ENCODE measurements at regions not wholly inside any gene's neighbourhood (a gene's known extent, or its start where the extent isn't known, plus 50 kb on each side); places are given as distances from the start of the nearest gene placed in this dataset.

DNA sequence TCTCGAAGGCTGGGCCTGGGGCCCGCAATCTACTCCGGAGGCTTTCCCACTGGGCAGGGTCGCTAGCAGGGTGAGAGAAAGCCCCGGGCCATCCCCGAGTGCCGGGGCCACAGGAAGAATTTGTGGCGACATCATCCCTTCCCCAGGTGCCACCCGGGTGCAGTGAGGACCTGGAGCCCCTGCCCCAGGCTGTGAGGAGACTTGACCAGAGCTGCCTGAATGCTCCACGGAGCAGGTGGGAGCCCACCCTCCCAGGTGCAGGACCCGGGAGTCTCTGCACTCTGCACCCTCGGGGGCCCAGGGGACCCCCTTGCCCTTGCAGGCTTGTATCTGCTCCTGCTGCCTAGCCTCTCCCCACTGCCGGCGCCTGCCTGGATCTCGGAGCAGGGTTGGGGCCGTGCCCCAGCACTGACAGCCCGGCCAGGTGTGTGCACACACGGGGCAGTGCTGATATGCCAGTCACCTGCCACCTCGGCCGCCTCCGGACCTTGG, 67.5 kb upstream of the RGS7 start:
- no peaks in the 10 kb centered on the region for H3K36me3 Mint-ChIP-seq (ENCODE audit: insufficient read depth, unreplicated experiment)
- peak overlapping the region; percentile 57 for H3K4me3 Mint-ChIP-seq (ENCODE audit: unreplicated experiment)
- Histone ChIP-seq H3K4me3 (ENCODE audit: low read depth, low read length) (peak overlapping the region; percentile 50), H3K36me3 (ENCODE audit: control insufficient read depth, insufficient read depth, low read length) (no peaks in the 10 kb centered on the region), H3K27me3 (replicated peaks; ENCODE audit: control insufficient read depth, insufficient read depth, low read length) (no peaks in the 10 kb centered on the region; the same call in 1 of the 2 replicates), H3K9me3 (peaks cover 4% of the 10 kb centered on the region; the same call in 1 of the 2 replicates), H3K4me1 (peaks cover 6% of the 10 kb centered on the region; the same call in 1 of the 2 replicates)
- intact Hi-C loops (cut with micrococcal nuclease; ENCODE audit: unreplicated experiment) = no loop called here
- DNase-seq = no peak
- H3K4me1 Mint-ChIP-seq (ENCODE audit: low read depth, unreplicated experiment) = peaks cover 10% of the 10 kb centered on the region
- CTCF ChIA-PET = no interaction called here
- H3K27ac Mint-ChIP-seq (ENCODE audit: unreplicated experiment) = no peak overlapping the region
- TF ChIP-seq, protein P1, sequence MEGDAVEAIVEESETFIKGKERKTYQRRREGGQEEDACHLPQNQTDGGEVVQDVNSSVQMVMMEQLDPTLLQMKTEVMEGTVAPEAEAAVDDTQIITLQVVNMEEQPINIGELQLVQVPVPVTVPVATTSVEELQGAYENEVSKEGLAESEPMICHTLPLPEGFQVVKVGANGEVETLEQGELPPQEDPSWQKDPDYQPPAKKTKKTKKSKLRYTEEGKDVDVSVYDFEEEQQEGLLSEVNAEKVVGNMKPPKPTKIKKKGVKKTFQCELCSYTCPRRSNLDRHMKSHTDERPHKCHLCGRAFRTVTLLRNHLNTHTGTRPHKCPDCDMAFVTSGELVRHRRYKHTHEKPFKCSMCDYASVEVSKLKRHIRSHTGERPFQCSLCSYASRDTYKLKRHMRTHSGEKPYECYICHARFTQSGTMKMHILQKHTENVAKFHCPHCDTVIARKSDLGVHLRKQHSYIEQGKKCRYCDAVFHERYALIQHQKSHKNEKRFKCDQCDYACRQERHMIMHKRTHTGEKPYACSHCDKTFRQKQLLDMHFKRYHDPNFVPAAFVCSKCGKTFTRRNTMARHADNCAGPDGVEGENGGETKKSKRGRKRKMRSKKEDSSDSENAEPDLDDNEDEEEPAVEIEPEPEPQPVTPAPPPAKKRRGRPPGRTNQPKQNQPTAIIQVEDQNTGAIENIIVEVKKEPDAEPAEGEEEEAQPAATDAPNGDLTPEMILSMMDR (IDR thresholded peaks at IDR 0.05; ENCODE audit: insufficient read depth in 1 of 2, low read depth in 1 of 2, low read length in 1 of 2, severe bottlenecking in 1 of 2, unreplicated experiment in 1 of 2) = no peak
- no peaks in the 10 kb centered on the region for H3K9me3 Mint-ChIP-seq (ENCODE audit: unreplicated experiment)
- POLR2A ChIA-PET = no interaction called here
- BruUV-seq (replicated peaks) = no TSS peak
- peaks cover 21% of the 10 kb centered on the region for H3K27me3 Mint-ChIP-seq (ENCODE audit: insufficient read depth, unreplicated experiment)

DNA sequence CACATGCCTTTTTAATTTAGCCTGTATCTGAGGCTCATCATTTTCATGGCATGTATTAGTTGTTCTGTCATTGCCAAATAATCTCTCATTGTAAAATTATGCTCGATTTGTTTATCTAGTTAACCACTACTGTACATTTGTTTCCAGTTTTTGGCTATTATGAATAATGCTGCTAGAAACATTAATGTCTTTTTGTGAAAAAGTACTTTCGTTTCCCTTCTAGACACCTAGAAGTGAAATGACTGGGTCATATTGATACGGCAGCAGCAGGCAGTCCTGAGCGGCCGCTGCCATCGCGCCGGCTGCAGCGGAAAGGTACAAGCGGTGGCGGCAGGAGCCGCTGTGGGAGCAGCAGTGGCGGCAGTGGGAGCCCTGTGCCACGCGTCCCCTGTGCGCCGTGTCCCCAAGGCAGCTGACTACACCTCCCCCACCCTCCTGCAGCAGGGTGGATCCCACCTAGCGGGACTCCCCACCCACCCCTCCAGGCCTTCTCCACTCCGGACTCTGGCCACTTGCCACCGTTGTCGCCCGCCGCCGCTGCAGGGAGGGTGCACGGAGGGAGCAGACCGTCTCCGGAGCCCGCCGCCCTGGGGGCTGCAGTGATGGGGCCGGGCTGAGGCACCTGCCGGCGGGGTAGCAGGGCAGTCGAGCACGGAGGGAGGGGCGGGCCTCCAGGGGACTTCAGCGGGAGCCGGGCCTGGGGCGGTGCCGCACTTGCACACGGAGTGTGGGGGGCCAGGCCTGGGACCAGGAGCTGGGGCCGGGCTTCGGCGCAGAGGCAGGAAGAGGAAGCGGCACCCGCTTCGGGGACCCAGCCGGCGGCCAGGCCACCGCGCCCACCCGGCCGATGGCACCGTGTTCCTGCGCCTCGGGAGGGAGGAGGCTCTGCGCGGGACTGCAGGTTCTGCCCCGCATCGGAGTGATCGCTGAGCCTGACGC, 66.8 kb upstream of the RGS7 start:
- CTCF ChIA-PET = no interaction called here
- Histone ChIP-seq H3K4me1 (peaks cover 6% of the 10 kb centered on the region; the same call in 1 of the 2 replicates), H3K36me3 (ENCODE audit: control insufficient read depth, insufficient read depth, low read length) (no peaks in the 10 kb centered on the region), H3K9me3 (peaks cover 4% of the 10 kb centered on the region; the same call in 1 of the 2 replicates), H3K27me3 (replicated peaks; ENCODE audit: control insufficient read depth, insufficient read depth, low read length) (no peaks in the 10 kb centered on the region; the same call in 1 of the 2 replicates), H3K4me3 (ENCODE audit: low read depth, low read length) (peak overlapping the region; percentile 50)
- Mint-ChIP-seq H3K36me3 (ENCODE audit: insufficient read depth, unreplicated experiment) (no peaks in the 10 kb centered on the region), H3K27me3 (ENCODE audit: insufficient read depth, unreplicated experiment) (peaks cover 21% of the 10 kb centered on the region), H3K27ac (ENCODE audit: unreplicated experiment) (no peak overlapping the region), H3K9me3 (ENCODE audit: unreplicated experiment) (no peaks in the 10 kb centered on the region), H3K4me1 (ENCODE audit: low read depth, unreplicated experiment) (peaks cover 12% of the 10 kb centered on the region), H3K4me3 (ENCODE audit: unreplicated experiment) (peak overlapping the region; percentile 57)
- TF ChIP-seq, protein P1 (IDR thresholded peaks at IDR 0.05; ENCODE audit: insufficient read depth in 1 of 2, low read depth in 1 of 2, low read length in 1 of 2, severe bottlenecking in 1 of 2, unreplicated experiment in 1 of 2) = peak in 1 of 2 experiments; percentile 17
- no TSS peak for BruUV-seq (replicated peaks)
- DNase-seq = peak; percentile 40 to 49
- intact Hi-C loops (cut with micrococcal nuclease; ENCODE audit: unreplicated experiment) = no loop called here
- POLR2A ChIA-PET = no interaction called here

DNA sequence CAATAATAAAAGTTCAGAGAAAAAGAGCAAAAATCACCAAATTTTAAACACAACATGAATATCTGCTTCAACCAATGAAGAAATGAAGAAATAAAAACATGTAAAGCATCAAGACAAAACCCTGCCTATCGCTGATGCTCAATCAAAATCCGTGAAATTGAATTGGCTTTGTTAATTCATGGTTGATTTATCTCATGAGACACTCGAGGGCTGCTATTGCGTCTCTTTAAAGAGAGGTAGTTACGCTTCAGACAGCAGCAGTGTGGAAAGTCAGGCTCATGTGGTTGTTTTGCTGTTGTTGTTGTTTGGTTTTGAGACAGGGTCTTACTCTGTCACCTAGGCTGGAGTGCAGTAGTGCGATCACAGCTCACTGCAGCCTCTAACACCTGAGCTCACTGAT, 65.5 kb upstream of the RGS7 start:
- peaks cover 12% of the 10 kb centered on the region for H3K4me1 Mint-ChIP-seq (ENCODE audit: low read depth, unreplicated experiment)
- CTCF ChIA-PET = no interaction called here
- BruUV-seq (replicated peaks) = no TSS peak

More for the DNA sequence above, 65.5 kb upstream of the RGS7 start:
- TF ChIP-seq, protein P1 (IDR thresholded peaks at IDR 0.05; ENCODE audit: insufficient read depth in 1 of 2, low read depth in 1 of 2, low read length in 1 of 2, severe bottlenecking in 1 of 2, unreplicated experiment in 1 of 2) = no peak
- Histone ChIP-seq H3K27me3 (replicated peaks; ENCODE audit: control insufficient read depth, insufficient read depth, low read length) (no peaks in the 10 kb centered on the region; the same call in 1 of the 2 replicates), H3K4me3 (ENCODE audit: low read depth, low read length) (no peak overlapping the region), H3K9me3 (peaks cover 4% of the 10 kb centered on the region; the same call in 1 of the 2 replicates), H3K36me3 (ENCODE audit: control insufficient read depth, insufficient read depth, low read length) (no peaks in the 10 kb centered on the region), H3K4me1 (peaks cover 6% of the 10 kb centered on the region; the same call in 1 of the 2 replicates)
- Mint-ChIP-seq H3K27ac (ENCODE audit: unreplicated experiment) (no peak overlapping the region), H3K4me3 (ENCODE audit: unreplicated experiment) (no peak overlapping the region), H3K9me3 (ENCODE audit: unreplicated experiment) (no peaks in the 10 kb centered on the region), H3K36me3 (ENCODE audit: insufficient read depth, unreplicated experiment) (no peaks in the 10 kb centered on the region), H3K27me3 (ENCODE audit: insufficient read depth, unreplicated experiment) (peaks cover 13% of the 10 kb centered on the region)
- POLR2A ChIA-PET = no interaction called here
- intact Hi-C loops (cut with micrococcal nuclease; ENCODE audit: unreplicated experiment) = no loop called here
- no peak for DNase-seq
